HEK293T (cell line): ENCODE measurements at regions not wholly inside any gene's neighbourhood (a gene's known extent, or its start where the extent isn't known, plus 50 kb on each side); places are given as distances from the start of the nearest gene placed in this dataset.

Experiments used
- FOXM1 ChIP-seq: fragments of 450-650 bp; IDR thresholded peaks from 2 replicates; pipeline ENCODE4 v1.6.1; 2017; ENCODE audit warnings: mild to moderate bottlenecking, borderline replicate concordance
- NFRKB ChIP-seq: fragments of 450-650 bp; IDR thresholded peaks from 2 replicates; pipeline ENCODE4 v1.6.1; 2016; ENCODE audit warnings: mild to moderate bottlenecking, moderate library complexity
- SP1 ChIP-seq: fragments of 450-650 bp; IDR thresholded peaks from 2 replicates; pipeline ENCODE4 v1.6.1; 2017
- TARDBP ChIP-seq: fragments of 450-650 bp; IDR thresholded peaks from 2 replicates; pipeline ENCODE4 v1.6.1; 2016

DNA sequence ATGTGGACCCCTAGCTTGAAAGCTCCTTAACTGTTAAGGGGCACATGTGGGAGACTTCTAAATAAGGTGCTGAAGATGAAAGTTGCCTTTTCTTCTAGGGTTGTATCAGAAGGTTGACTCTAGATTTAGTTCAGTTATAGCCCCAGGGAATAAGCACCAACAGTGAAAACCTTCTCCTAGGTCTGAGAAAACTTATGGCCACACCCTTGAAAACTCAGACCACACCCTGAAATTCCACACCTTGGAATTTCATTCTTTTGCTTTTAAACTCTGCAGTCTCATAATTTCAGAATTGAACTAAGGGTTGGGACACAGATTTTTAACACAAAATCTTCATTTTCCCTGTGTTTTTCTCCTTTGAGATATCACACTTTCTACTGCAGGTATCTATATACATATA is 355.8 kb upstream of the IL12A start:
- TF ChIP-seq FOXM1 (no peak), NFRKB (no peak), TARDBP (no peak), SP1 (no peak)
